Gastrocnemius medialis (tissue), 4 donors: ENCODE measurements at regions not wholly inside any gene's neighbourhood (a gene's known extent, or its start where the extent isn't known, plus 50 kb on each side); places are given as distances from the start of the nearest gene placed in this dataset.

Experiments
- CTCF ChIP-seq, 5 experiments: fragments of 450-650 bp in 3 of 5; fragments of 200-600 bp in 2 of 5; sonication (generic) in 2 of 5; IDR thresholded peaks in 4 of 5; conservative IDR thresholded peaks in 1 of 5; 1 replicate in 4 of 5; 2 replicates in 1 of 5; pipeline ENCODE4 v1.5.1; 2016 to 2019; ENCODE audit warnings: antibody characterized with exemption in 5 of 5, mild to moderate bottlenecking in 3 of 5, moderate library complexity in 3 of 5
- POLR2A ChIP-seq, 2 donors: fragments of 450-650 bp; IDR thresholded peaks; one replicate each; pipeline ENCODE4 v1.6.1; 2017; ENCODE audit warnings: antibody characterized with exemption in 2 of 2, mild to moderate bottlenecking in 2 of 2, moderate library complexity in 2 of 2

GRCh38 chr20:54727490-54727889, 252.1 kb downstream of the DOK5 start:
- no peak for TF ChIP-seq CTCF (IDR thresholded peaks at IDR 0.05 in 4 of 5, conservative IDR thresholded peaks at IDR 0.05 in 1 of 5)
- TF ChIP-seq POLR2A (IDR thresholded peaks at IDR 0.05), result no peak
